ENCODE measurements at regions not wholly inside any gene's neighbourhood (a gene's known extent, or its start where the extent isn't known, plus 50 kb on each side); places are given as distances from the start of the nearest gene placed in this dataset.

GRCh38 chrX:25858273-25858880, 279.8 kb upstream of the MAGEB18 start:
- TF ChIP-seq E2F6 (IDR thresholded peaks at IDR 0.05), result no peak
- no peak for TF ChIP-seq BCL11A (IDR thresholded peaks at IDR 0.05; ENCODE audit: low read depth in 2 of 2, low read length in 2 of 2)
- no peak for TF ChIP-seq FOSL1 (IDR thresholded peaks at IDR 0.05; ENCODE audit: insufficient read depth, low read depth, low read length)
- TF ChIP-seq SP2 (IDR thresholded peaks at IDR 0.05; ENCODE audit: low read length), result no peak
- no peak for TF ChIP-seq SAP30 (IDR thresholded peaks at IDR 0.05; ENCODE audit: insufficient read depth, insufficient replicate concordance, low read length)
- Histone ChIP-seq H2BK120ac (replicated peaks; ENCODE audit: low read depth, low read length) (no peak overlapping the region), H3K4me3 (ENCODE audit: extremely low read depth in 1 of 4, insufficient read depth in 2 of 4, low read depth in 3 of 4, low read length in 4 of 4) (no peak overlapping the region), H3K79me2 (ENCODE audit: control insufficient read depth in 1 of 2, insufficient read depth in 2 of 2, low read length in 2 of 2) (no peaks in the 10 kb centered on the region), H3K56ac (replicated peaks; ENCODE audit: insufficient read length, low read depth, low read length) (no peak overlapping the region), H4K20me1 (replicated peaks in 1 of 2; ENCODE audit: control insufficient read depth in 1 of 2, insufficient read depth in 2 of 2, low read length in 2 of 2) (no peaks in the 10 kb centered on the region), H3K18ac (ENCODE audit: extremely low read depth, low read length) (no peak overlapping the region), H2AFZ (ENCODE audit: low read length) (no peak overlapping the region), H3K23me2 (ENCODE audit: low read depth, low read length) (no peaks in the 10 kb centered on the region), H2BK15ac (ENCODE audit: low read length) (no peak overlapping the region), H3K9me3 (ENCODE audit: insufficient read depth in 2 of 2, low read depth in 1 of 2, low read length in 1 of 2) (no peaks in the 10 kb centered on the region), H4K5ac (ENCODE audit: insufficient read length, low read depth, low read length) (no peak overlapping the region), H3K27me3 (replicated peaks in 1 of 4; ENCODE audit: control insufficient read depth in 3 of 4, extremely low read depth in 1 of 4, insufficient read depth in 3 of 4, low read length in 3 of 4) (no peaks in the 10 kb centered on the region), H3K4ac (replicated peaks; ENCODE audit: insufficient read length, low read depth, low read length) (no peak overlapping the region), H3K36me3 (ENCODE audit: control insufficient read depth in 2 of 4, insufficient read depth in 4 of 4, low read length in 3 of 4) (no peaks in the 10 kb centered on the region), H2BK5ac (ENCODE audit: low read depth, low read length) (no peak overlapping the region), H3K27ac (ENCODE audit: low read depth, low read length) (no peak overlapping the region), H2BK20ac (ENCODE audit: low read length) (no peak overlapping the region), H2AK5ac (ENCODE audit: low read depth, low read length) (no peak overlapping the region), H3K79me1 (ENCODE audit: low read depth, low read length) (no peaks in the 10 kb centered on the region), H3K14ac (ENCODE audit: insufficient read length) (no peak overlapping the region), H3K23ac (ENCODE audit: insufficient read length) (no peak overlapping the region), H3K9ac (replicated peaks in 1 of 4; ENCODE audit: extremely low read depth in 1 of 4, low read depth in 3 of 4, low read length in 3 of 4) (no peak overlapping the region), H3K4me2 (ENCODE audit: insufficient read depth in 1 of 2, low read depth in 2 of 2, low read length in 2 of 2) (no peak overlapping the region), H4K91ac (replicated peaks; ENCODE audit: insufficient read length, low read length) (no peak overlapping the region), H2BK12ac (ENCODE audit: low read depth, low read length) (no peak overlapping the region), H3K4me1 (replicated peaks in 1 of 4; ENCODE audit: control insufficient read depth in 3 of 4, insufficient read depth in 4 of 4, low read length in 3 of 4) (no peaks in the 10 kb centered on the region), H4K8ac (ENCODE audit: extremely low read depth, insufficient read depth, low read length) (no peak overlapping the region)
- FAIRE-seq (no peak), DNase-seq (ENCODE audit: low read depth in 1 of 2, low spot score in 2 of 2) (no peak)
- ChIA-PET POLR2A (ENCODE audit: partially characterized antibody) (no interaction called here), CTCF (ENCODE audit: partially characterized antibody) (interaction anchor here (0.8 kb wide), 1 partner anchor 17 kb away, joined by 3 read pairs; no protein-coding TSS in a partner anchor)
- 91% methylated on average over 3 of the region's 3 CpGs; no CpG with 5 or more reads in 1 of the 2 experiments for WGBS, 2 experiments (ENCODE audit: extremely low coverage in 1 of 2, insufficient coverage in 1 of 2, insufficient read length in 1 of 2, insufficient replicate concordance in 2 of 2, low coverage in 1 of 2, low lambda C conversion rate in 2 of 2, missing lambda C conversion rate in 1 of 2)
